Mesenteric fat pad (tissue), 1 donor: ENCODE measurements at regions not wholly inside any gene's neighbourhood (a gene's known extent, or its start where the extent isn't known, plus 50 kb on each side); places are given as distances from the start of the nearest gene placed in this dataset.
"Not testable (repeated sequence)": the region's sequence is repeated elsewhere in the genome, so short reads cannot be mapped to it uniquely, and the experiment has no call there.

ENCODE experiments used
- DNase-seq: peaks from one replicate; pipeline ENCODE4 v3.0.0-alpha.2; 2020; ENCODE audit warnings: low spot score
- donor health status: DM: yes; HTN: yes; CAD: no.

DNA sequence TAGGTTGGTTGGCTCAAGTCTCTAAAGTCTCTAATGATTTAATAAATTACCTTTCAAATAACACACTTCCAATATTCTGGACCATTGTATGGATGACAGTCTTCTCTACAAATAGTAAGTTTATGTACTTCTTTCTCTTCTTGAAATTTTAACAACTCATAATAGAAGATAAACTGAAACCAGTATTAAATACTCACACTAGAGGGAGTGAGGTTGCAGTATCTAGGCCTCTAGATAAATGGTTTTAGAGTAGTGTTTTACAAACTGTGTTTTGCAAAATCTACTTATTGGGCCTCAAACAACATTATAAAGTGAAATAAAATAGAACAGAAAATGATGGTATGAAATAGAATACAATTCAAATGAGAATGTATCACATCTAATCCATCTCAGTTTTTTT, 479.9 kb upstream of the BRINP3 start:
- DNase-seq: no peak

DNA sequence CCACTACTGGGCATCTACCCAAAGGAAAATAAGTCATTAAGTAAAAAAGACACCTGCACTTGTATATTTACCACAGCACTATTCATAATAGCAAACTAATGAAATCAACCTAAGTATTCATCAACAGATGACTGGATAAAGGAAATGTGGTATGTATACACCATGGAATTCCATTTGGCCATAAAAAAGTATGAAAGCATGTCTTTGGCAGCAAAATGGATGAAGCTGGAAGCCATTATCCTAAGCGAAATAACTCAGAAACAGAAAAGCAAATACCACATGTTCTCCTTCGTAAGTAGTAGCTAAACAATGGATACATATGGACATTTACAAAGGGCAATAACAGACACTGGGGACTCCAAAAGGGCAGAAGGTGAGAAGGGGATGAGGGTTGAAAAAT, 485.7 kb upstream of the BRINP3 start:
- no peak for DNase-seq

DNA sequence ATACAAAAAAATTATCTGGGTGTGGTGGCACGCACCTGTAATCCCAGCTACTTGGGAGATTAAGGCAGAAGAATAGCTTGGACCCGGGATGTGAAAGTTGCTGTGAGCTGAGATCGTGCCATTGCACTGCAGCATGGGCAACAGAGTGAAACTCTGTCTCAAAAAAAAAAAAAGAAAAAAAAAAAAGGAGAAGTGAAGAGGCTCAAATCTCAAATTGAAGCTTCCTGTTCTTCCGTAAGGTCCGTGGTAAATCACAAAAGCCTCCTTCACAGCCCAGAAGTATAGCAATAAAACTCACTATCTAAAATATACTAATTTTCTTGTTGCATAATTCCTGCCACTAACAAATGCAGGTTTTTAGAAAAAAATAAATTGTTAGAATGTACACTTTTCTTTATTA, 498.2 kb upstream of the BRINP3 start:
- DNase-seq: no peak

DNA sequence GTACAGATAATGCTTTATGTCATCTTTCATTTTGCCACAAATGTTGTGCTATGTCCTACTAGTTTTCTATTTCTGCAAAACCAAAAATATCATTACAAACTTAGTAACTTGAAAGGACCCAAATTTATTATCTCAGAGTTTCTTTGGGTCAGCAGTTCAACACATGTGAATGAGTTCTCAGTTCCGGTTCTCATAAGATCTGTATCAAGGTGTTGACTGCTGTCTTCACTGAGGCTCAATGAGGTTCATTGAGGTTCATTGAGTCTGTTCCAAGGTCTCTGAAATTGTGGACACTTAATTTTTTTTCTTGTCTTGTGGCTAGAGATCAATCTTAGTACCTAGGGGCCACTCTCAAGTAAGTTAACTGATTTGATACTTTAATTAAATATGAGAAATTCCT, 525.1 kb upstream of the BRINP3 start:
- DNase-seq: no peak

DNA sequence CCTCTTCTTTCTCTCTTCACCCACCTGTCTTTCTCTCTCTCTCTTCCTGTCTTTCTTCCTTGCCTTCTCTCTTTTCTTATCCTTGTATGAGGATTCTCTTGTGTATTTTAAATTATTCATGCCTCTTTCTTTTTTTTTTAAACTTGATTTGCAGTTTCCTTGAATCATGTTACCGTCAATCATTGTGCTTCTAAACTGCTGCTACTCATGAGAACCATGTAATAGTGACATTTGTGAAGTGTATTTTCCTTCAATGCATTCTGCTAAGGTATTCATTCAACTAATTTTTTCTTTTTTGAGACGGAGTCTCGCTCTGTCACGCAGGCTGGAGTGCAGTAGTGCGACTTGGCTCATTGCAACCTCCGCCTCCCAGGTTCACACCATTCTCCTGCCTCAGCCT, 539.1 kb upstream of the BRINP3 start:
- no peak for DNase-seq

DNA sequence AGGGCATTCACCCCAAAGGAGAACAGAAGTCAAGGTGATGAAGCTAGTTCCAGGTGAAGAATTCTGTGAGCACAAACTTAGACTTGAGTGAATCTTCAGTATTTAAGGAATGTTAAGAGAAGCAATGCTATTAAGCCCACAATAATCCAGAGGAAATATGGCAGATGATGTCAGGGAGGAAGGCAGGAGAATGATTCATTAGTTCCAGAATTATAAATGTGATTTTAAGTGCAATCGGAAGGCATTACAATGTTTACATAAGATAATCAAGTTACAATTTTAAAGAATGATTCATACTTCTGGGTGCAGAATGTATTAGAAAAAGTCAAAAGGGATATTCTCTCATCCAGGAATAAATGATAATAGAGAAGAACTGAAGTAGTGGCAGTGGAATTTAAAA, 545.2 kb upstream of the BRINP3 start:
- DNase-seq: no peak

DNA sequence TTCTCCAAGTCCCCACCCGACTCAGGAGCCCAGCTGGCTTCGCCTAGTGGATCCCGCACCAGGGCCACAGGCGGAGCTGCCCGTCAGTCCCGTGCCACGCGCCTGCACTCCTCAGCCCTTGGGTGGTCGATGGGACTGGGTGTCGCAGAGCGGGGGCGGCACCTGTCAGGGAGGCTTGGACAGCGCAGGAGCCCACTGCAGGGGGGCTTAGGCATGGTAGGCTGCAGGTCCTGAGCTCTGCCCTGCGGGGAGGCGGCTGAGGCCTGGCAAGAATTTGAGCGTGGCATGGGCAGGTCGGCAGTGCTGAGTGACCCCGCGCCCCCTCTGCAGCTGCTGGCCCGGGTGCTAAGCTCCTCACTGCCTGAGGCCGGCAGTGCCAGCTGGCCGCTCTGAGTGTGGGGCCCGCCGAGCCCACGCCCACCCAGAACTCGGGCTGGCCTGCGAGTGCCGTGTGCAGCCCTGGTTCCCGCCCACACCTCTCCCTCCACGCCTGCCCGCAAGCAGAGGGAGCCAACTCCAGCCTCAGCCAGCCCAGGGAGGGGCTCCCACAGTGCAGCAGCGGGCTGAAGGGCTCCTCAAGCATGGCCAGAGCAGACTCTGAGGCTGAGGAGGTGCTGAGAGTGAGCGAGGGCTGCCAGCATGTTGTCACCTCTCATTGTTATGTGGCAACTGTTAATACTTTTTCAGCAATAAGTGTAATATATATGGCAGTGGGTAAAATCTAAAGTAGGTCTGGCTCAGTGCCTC, 548.4 kb upstream of the BRINP3 start:
- no peak for DNase-seq

DNA sequence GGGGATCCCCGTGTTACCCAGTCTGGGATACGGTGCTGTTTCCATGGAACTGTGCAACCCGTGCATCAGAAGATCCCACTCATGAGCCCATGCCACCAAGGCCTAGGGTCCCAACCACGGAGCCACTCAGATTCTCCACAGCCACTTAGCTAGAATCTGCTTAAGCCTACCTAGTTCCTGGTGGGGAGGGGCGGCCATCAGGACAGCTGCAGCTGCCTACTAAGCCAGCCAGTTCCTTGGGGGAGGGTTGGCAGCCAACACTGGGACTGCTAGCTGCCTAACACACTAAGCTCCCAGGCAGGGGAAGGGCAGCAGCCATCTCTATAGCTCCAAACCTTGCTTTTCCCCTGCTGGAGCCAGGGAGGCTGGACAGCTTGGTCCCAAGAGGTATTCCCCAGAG, 549.2 kb upstream of the BRINP3 start:
- no peak for DNase-seq

DNA sequence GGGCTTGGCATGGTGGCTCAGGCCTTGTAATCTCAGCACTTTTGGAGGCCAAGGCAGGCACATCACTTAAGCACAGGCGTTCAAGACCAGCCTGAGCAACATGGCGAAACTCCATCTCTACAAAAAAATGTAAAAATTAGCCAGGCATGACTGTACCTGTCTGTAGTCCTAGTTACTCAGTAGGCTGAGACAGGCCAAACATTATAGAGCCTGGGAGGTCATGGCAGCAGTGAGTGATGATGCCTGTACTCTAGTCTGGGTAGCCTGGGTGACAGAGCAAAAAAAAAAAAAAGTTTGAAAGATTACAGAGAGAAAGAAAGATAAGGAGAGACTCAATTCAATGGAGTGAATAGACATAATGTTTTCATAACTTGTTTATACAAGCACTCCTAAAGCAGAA, 556.5 kb upstream of the BRINP3 start:
- DNase-seq: no peak

DNA sequence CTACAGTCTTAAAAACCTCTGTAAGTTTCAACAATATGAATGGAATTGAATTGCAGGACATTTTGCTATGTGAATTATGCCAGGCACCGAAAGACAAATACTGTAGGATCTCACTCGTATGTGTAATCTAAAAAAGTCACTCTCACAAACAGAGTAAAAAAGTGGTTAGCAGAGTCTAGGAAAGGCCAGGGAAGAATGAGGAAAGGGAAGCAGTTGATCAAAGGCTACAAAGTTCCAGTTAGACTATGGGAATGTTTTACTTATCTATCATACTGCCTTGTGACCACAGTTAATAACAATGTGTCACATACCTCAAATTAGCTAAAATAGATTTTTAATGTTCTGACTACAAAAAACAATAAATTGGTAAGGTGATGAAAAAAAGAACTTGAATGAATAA, 565.4 kb upstream of the BRINP3 start:
- no peak for DNase-seq

DNA sequence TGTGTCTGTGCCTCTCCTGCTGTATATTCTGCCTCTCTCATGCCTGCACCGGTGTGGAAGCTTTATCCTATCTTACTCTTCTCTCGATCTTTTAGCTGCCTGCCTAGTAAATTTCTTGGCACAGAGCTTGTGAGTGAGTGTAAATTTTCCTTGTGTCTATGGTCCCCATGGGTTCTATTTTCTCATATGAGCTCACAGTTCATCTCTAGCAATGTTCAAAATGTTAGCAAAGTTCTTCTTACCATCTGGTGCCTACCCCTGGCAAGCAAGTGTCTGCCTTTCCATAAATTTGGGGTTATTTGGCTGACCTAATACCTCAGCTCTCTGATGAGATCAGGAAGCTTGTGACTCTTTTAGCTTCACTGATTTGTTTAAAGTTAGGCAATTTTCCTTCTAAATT, 572.1 kb upstream of the BRINP3 start:
- DNase-seq: no peak

DNA sequence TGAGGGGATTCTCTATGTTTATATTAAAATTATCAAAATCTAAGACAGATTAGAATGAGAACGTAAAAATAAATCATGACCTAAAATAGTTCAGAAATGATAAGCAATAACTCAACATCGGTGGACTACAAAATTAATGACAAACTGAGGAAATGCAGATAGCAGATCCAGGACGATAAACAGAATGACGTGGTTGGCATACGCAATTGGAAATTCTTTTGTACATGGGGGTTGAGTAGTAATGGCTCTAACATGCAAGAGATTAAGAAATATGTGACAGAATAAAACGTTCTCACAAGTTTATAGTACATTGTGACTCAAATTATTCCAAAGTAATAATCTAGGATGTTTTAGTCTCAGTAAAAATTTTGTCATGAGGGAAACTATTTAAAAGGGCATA, 575.2 kb upstream of the BRINP3 start:
- DNase-seq: no peak

DNA sequence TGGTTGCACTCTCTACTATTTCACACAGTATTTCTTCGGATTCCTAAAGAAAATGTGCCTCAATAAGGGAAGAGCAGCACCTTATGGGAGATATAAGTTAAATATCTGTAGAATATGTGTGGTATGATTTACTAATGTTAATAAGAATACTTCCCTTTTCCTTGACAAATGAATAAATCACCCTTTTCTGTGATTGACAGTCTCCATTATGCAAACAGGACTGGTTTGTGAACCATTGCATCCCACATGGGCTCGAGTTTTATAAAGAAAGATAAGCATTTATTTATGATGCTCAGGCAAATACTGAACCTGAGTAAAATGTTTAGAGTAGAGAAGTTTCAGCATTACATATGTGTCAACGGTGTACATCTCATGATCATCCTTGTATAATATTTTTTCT, 587.7 kb upstream of the BRINP3 start:
- no peak for DNase-seq

DNA sequence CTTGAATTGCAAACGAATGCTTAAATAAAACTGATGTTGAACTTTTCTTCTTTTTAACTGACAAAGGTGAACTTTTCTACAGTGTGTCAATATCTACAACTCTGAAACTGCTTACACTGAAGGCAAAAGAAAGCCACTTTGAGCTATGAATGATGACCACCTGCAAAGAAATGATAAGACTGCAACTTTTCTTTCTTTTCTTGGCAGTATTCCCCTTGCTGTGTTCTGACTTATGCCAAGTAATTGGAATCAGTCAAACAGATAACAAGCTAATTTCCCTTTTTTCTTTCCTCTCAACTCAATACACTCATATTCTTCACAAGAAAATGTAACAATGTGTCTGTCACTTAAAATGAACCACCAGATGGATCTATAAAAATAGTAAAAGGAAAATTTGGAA, 588.1 kb upstream of the BRINP3 start:
- DNase-seq: no peak

DNA sequence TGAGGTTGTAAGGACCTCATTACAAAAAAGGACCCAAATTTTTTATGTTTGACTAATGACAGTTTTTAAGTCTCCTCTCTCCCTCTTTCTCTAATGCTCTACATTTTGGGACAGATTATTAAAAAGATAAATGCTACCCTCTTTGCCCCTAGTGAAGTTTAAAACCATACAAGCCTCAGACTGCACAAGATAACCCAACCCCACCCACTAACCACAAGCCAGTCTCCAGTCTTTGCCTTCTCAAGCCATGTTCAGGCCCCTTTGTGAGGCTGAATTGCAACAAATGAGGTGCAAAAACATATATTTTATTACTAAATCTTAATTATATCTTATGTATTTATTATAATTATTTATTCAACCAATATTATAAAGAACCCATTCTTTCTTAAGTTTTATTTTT, 597.2 kb upstream of the BRINP3 start:
- DNase-seq: no peak

DNA sequence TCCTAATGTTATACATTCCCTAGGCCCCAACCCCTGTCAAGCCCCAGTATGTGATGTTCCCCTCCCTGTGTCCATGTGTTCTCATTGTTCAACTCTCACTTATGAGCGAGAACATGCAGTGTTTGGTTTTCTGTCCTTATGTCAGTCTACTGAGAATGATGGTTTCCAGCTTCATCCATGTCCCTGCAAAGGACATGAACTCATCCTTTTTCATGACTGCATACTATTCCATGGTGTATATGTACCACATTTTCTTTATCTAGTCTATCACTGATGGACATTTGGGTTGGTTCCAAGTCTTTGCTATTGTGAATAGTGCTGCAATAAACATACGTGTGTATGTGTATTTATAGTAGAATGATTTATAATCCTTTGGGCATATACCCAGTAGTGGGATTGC, 605.4 kb upstream of the BRINP3 start:
- not testable (repeated sequence) for DNase-seq

DNA sequence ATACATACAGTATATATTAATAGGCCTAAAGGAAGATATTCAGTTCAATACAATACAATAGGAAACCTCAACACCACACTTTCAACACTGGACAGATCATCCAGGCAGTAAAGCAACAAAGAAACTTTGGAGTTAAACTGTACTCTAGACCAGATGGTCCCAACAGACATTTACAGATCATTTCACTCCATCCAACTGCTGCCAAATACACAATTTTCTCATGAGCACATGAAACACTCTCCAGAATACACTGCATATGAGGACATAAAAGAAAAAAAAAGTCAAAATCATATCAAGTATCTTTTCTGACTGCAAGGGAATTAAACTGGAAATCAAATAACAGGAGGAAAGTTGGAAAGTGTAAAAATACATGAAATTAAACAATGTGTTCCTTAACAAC, 607.5 kb upstream of the BRINP3 start:
- DNase-seq: no peak

DNA sequence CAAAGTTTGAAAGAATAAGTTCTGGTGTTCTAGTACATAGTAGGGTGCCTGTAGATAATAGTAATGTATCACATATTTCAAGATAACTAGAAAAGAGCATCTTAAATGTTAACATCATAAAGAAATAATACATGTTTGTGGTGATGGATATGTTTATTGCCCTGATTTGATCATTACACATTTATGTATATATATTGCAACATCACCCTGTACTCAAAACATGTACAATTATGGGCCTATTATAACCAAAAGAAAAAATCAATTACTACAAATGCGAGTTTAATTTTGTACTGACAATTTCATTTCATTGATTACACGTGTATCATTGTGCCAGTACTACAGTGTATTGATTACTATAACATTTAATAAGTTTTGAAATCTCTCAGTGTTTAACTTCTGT, 609.2 kb upstream of the BRINP3 start:
- DNase-seq: no peak

DNA sequence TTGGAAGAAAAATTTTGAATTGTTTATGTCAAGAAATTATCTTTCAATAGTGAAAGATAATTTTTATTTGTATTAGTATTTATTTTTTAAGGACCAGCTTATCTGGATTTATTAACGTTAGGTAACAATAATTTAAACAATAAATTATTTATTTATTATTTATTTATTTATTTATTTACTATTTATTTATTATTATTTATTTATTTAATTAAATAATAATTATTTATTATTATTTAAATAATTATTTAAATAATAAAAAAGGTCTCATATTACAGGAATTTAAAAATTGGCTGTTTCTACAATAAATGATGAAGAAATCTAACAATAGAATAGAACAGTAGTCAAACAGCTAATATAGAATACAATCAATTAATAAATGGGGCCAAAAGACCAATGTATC, 618.7 kb upstream of the BRINP3 start:
- DNase-seq: no peak

DNA sequence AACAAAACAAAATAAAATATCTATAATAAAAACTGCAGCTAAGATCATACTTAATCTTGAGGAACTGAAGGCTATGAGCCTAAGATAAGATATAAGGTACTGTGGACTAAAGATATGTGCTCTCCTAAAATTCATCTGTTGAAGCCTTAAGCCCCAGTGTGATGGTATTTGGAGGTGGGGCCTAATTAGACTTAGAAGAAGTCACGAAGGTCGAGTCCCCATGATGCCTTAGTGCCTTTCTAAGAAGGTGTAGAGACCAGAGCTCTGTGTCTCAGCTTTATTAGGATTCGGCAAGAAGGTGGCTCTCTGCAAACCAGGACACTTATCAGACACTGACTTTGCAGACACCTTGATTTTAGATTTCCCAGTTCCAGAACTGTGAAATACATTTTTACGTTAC, 622.0 kb upstream of the BRINP3 start:
- DNase-seq: no peak

DNA sequence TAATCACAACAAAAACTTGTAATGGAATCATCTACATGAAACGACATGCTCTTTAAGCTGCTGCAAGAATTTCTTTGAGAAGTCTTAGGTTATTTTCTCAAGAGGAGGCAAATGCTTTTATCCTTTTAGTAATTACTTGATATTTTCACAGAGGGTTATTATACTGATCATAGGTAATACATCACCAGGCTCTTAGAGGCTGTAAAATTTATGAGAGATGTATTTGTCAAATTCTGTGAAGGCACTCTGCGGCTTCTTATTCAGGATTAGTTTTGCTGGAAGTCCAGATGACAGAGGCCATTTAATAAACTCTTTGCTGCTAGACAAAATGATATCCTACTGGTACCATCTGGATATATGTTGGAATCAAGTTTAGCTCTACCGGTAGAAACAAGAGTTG, 624.3 kb upstream of the BRINP3 start:
- DNase-seq: no peak

DNA sequence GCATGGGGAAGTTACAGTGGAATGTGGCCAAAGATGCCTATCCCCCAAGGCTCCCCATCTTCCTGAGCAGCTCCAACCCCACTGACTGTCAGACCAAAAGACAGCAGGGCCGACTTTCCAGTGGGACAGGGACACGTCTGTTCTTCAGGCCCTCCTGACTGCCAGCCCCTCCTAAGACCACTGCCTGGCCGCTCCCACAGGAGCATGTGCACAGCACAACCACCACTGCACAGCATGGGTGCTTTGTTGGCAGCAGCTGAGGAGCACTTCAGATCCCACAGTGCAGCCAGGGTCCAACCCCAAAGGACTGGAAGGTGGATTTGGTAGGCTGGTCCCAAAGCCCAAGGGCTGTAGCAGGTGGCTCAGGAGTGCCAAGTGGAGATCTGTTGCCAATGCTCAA, 648.3 kb upstream of the BRINP3 start:
- DNase-seq: no peak

DNA sequence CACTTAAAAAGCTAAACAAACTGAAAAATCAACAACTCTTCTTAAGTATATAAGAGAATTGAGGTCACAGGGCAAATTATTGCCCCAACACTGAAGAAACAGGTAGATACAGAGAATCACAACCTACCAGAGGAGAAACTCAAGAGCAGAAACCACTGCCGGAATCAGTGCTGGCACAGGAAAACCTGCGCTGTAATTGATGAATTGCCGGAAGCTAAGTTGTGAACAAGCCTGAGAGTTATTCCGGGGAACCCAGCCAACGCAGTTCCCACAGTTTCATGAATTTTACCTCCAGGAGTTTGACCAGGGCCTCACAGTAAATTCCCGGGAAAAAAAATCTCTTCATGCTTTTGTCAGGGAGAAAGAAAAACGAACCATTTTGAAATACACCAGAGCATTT, 657.1 kb upstream of the BRINP3 start:
- DNase-seq: no peak

DNA sequence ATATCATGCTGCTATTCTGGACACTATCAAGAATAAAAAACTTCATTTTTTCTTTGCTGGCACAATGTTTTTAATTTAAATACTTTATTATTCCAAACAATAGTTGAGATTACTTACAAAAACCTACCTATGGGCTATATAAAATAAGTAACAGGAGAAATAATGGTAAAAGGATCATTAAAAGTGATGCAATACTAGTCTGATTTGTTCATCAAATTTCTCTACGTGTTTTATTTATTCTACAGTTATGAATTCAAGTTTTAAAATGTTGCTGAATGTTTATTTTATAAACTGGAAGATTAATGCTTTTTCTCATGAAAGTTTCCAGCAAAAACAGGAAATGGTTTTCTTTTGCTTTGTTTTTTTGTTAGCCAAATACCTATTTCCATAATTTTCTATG, 662.4 kb upstream of the BRINP3 start:
- DNase-seq: no peak
